Brain microvascular endothelial cell (primary cell): ENCODE measurements at regions not wholly inside any gene's neighbourhood (a gene's known extent, or its start where the extent isn't known, plus 50 kb on each side); places are given as distances from the start of the nearest gene placed in this dataset.
"Not testable (repeated sequence)": the region's sequence is repeated elsewhere in the genome, so short reads cannot be mapped to it uniquely, and the experiment has no call there.

Source experiments
- DNase-seq: peaks from one replicate; pipeline ENCODE4 v3.0.0-alpha.2; 2020
- H3K27ac ChIP-seq: fragments of 250-450 bp; sonication (Bioruptor Pico); 2 replicates; pipeline ENCODE4 v1.5.1; 2020; ENCODE audit warnings: mild to moderate bottlenecking, moderate library complexity
- H3K27me3 ChIP-seq: fragments of 250-450 bp; sonication (Bioruptor Pico); replicated peaks from 2 replicates; pipeline ENCODE4 v1.5.1; 2020; ENCODE audit warnings: mild to moderate bottlenecking
- H3K36me3 ChIP-seq: fragments of 250-450 bp; sonication (Bioruptor Pico); replicated peaks from 2 replicates; pipeline ENCODE4 v1.5.1; 2020; ENCODE audit warnings: mild to moderate bottlenecking
- H3K4me3 ChIP-seq: 2 replicates; pipeline ENCODE4 v1.5.1; 2011; ENCODE audit warnings: low read depth, mild to moderate bottlenecking, control low read depth, low read length, moderate library complexity
- in situ Hi-C: cut with HindIII; loops from 2 replicates; pipeline ENCODE4 v1.10.0; 2017; ENCODE audit warnings: low sequenced_read_pairs, low pct_ligation_motif_present
- TF ChIP-seq, protein P1 (sequence below): IDR thresholded peaks from 2 replicates; pipeline ENCODE4 v1.5.1; 2011; ENCODE audit warnings: low read depth, mild to moderate bottlenecking, moderate library complexity, low read length, control low read depth, inconsistent platforms; ENCODE audit errors: missing control alignments

DNA sequence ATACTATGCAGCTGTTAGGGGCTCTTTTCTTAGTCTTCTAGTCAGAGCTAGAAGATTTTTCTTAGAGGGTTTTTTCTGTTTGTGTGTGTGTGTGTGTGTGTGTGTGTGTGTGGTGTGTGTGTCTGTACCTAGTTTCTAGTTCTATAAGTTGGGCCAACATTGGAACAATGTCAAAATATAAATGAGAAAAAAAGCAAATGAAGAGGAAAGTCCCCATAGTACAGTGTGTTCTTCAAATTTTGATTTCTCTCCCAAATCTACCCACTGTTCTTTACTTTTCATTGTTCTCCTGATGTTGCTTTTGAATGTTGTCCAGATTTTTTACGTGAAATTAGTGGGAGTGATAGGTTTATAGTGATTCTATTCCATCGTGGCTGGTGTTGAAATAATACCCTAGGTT, 2153.4 kb upstream of the RAG2 start:
- TF ChIP-seq, protein P1, sequence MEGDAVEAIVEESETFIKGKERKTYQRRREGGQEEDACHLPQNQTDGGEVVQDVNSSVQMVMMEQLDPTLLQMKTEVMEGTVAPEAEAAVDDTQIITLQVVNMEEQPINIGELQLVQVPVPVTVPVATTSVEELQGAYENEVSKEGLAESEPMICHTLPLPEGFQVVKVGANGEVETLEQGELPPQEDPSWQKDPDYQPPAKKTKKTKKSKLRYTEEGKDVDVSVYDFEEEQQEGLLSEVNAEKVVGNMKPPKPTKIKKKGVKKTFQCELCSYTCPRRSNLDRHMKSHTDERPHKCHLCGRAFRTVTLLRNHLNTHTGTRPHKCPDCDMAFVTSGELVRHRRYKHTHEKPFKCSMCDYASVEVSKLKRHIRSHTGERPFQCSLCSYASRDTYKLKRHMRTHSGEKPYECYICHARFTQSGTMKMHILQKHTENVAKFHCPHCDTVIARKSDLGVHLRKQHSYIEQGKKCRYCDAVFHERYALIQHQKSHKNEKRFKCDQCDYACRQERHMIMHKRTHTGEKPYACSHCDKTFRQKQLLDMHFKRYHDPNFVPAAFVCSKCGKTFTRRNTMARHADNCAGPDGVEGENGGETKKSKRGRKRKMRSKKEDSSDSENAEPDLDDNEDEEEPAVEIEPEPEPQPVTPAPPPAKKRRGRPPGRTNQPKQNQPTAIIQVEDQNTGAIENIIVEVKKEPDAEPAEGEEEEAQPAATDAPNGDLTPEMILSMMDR = no peak
- in situ Hi-C loops = no loop called here

DNA sequence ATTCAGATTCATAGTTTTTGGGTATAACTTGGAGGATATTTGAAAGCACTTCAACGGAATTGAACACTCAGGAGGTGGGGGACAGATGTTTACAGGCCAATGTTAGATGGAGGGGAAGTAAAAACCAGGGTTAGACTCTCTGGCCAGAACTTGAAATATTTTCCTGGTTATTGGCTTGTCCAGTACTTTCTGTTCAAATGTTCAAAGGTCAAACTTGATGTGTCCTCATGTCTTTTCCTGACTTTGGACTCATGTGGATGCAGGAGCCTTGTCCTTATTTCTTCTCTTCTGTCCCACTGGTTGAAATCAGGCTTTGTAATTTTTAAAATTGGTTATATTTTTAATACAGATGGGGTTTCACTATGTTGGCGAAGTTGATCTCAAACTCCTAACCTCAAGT, 2148.5 kb upstream of the RAG2 start:
- in situ Hi-C loops, H3K4me3 ChIP-seq, H3K27me3 ChIP-seq, DNase-seq, H3K27ac ChIP-seq, H3K36me3 ChIP-seq: not testable (repeated sequence)

More for the DNA sequence above, 2153.4 kb upstream of the RAG2 start:
- no peak overlapping the region for H3K4me3 ChIP-seq
- H3K27ac ChIP-seq = no peak overlapping the region
- no peak for DNase-seq
- no peaks in the 10 kb centered on the region for H3K27me3 ChIP-seq
- no peaks in the 10 kb centered on the region for H3K36me3 ChIP-seq

DNA sequence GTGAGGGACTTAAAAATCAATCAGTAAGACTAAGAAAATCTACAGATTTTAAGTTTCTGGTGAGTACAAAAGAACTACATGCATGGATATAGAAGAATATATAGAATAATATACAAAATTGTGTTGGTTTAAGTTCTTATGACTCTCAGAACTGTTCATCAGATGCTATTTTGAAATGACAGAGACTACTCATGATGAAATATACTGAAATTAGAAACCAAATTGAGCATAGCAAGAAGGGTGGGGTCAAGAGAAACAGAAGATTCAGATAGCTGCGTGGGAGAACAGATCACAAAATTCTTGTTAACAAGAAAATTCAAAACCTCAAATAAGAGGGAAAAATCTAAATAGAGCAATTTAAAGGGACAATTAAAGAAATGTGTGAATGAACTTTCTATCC, 2125.3 kb upstream of the RAG2 start:
- Histone ChIP-seq H3K27me3 (no peaks in the 10 kb centered on the region), H3K36me3 (no peaks in the 10 kb centered on the region), H3K27ac (no peak overlapping the region), H3K4me3 (no peak overlapping the region)
- DNase-seq = no peak
- in situ Hi-C loops = no loop called here
- TF ChIP-seq, protein P1 = no peak

DNA sequence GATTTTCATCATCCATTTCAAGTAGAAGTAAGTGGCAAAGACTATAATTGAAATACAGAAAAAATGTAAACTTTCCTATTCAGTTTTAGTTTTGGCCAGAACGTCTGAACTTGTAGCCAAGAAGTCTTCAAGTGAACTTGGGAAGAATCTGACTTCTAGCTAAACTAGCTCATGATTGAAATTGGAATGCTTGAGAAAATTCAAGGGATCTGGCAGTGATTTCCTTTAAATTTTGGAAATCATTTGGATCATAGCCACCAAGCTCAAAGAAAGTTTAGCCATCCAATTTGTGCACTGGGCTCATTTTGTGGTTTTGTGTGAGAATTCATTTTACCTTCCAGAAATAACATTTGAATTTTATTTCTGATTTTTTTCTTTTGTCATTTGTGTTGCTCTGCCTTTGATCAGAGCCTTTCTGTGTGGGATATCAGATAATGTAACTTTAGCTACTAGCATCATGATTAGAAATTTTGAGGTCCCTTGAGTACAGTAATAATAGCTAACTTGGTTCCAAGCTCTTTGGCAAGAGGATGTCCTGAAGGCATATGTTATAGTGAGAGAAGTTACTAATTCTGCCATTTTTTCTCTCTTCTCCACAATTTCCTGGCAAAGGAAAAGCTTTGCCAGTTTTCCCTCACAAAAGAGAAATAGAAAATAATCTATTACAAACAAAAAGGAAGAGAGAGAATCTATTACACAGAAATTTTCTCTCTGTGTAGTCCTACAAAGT, 2123.7 kb upstream of the RAG2 start:
- in situ Hi-C loops = no loop called here
- Histone ChIP-seq H3K27ac (no peak overlapping the region), H3K4me3 (no peak overlapping the region), H3K36me3 (no peaks in the 10 kb centered on the region), H3K27me3 (no peaks in the 10 kb centered on the region)
- no peak for DNase-seq
- TF ChIP-seq, protein P1 = no peak

DNA sequence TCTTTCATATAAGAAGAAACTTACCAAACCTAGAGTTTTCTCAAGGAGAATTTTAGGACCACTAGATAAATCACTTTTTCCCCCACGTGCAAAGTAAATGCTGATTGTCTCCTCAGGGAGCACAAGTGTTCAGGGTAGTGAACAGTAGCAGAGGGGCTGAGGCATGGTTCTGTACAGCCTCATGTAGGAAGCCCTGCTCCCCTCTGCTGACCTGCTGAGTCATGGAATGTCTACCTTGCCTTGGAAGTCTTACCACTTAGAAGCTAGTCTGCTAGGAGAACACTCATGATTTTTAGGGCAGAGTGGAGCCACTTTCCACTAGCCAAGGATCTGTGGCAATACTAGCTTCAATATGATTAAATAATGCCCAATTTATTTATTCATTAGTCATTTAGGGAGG, 2120.6 kb upstream of the RAG2 start:
- in situ Hi-C loops = no loop called here

DNA sequence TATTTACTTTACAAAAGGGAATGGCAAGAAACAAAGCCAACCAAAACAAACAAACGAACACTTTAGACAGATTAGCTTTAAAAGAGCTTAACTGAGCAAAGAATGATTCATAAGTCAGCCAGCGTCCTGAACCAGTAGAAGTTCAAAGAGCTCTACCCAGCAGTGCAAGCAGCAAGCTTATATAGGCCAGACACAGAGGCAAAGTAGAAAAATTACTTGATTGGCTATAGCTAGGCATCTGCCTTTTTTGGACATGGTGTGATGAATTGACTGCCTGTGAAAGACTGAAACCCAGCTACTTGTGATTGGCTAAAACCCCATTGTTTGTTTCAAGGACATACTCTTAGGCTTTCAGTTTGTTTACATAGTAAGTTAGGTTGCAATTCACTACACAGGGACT, 2120.0 kb upstream of the RAG2 start:
- Histone ChIP-seq H3K36me3 (no peaks in the 10 kb centered on the region), H3K27ac (no peak overlapping the region), H3K27me3 (no peaks in the 10 kb centered on the region), H3K4me3 (no peak overlapping the region)
- in situ Hi-C loops = no loop called here
- DNase-seq = no peak
- TF ChIP-seq, protein P1 = no peak

More for the DNA sequence above, 2120.6 kb upstream of the RAG2 start:
- TF ChIP-seq, protein P1 = no peak
- no peak overlapping the region for H3K27ac ChIP-seq
- DNase-seq = no peak
- H3K36me3 ChIP-seq = no peaks in the 10 kb centered on the region
- H3K27me3 ChIP-seq = no peaks in the 10 kb centered on the region
- H3K4me3 ChIP-seq = no peak overlapping the region
